Left lobe of liver (tissue), 2 donors: ENCODE measurements at regions not wholly inside any gene's neighbourhood (a gene's known extent, or its start where the extent isn't known, plus 50 kb on each side); places are given as distances from the start of the nearest gene placed in this dataset.
"Not testable (repeated sequence)": the region's sequence is repeated elsewhere in the genome, so short reads cannot be mapped to it uniquely, and the experiment has no call there.

ENCODE experiments used
- ATAC-seq: fragments of 200-7000 bp; cut with Tn5 transposase; one replicate; pipeline ENCODE4 v1.9.1; 2020; ENCODE audit warnings: mild to moderate bottlenecking, moderate library complexity
- DNase-seq: peaks from one replicate; pipeline ENCODE4 v3.0.0-alpha.2; 2020; ENCODE audit warnings: low spot score
- donor health status: DM: no; HTN: no; CAD: no; lungs with moderate emphysema.
- donor health status: DM: no; HTN: yes; CAD: no.

GRCh38 chr16:33709856-33710695 is 250.7 kb downstream of the TP53TG3F start:
- not testable (repeated sequence) for ATAC-seq, DNase-seq

GRCh38 chr16:33710696-33711087 is 251.3 kb downstream of the TP53TG3F start:
- ATAC-seq, DNase-seq: not testable (repeated sequence)

- ATAC-seq, result not testable (repeated sequence)
- peak; percentile 50 for DNase-seq
Measured at GRCh38 chr16:33711616-33712015, 252.2 kb downstream of the TP53TG3F start.

GRCh38 chr16:33712308-33712707 is 252.9 kb downstream of the TP53TG3F start:
- not testable (repeated sequence) for DNase-seq, ATAC-seq

- ATAC-seq, DNase-seq: not testable (repeated sequence)
Measured at GRCh38 chr16:33712851-33713709, 253.7 kb downstream of the TP53TG3F start.

GRCh38 chr16:33713710-33714538 is 254.5 kb downstream of the TP53TG3F start:
- not testable (repeated sequence) for ATAC-seq

GRCh38 chr16:33731167-33731566 is 271.8 kb downstream of the TP53TG3F start:
- DNase-seq, ATAC-seq: not testable (repeated sequence)

More at GRCh38 chr16:33713710-33714538, 254.5 kb downstream of the TP53TG3F start:
- DNase-seq, result not testable (repeated sequence)

- DNase-seq, ATAC-seq: not testable (repeated sequence)
Measured at GRCh38 chr16:33734650-33735049, 275.2 kb downstream of the TP53TG3F start.

- not testable (repeated sequence) for ATAC-seq, DNase-seq
Measured at GRCh38 chr16:33766869-33767765, 307.7 kb downstream of the TP53TG3F start.

GRCh38 chr16:33768710-33769109 is 309.3 kb downstream of the TP53TG3F start:
- ATAC-seq, DNase-seq: not testable (repeated sequence)

GRCh38 chr16:33769180-33769846 is 309.9 kb downstream of the TP53TG3F start:
- not testable (repeated sequence) for DNase-seq

GRCh38 chr16:33770478-33770877 is 311.1 kb downstream of the TP53TG3F start:
- DNase-seq, ATAC-seq: not testable (repeated sequence)

More at GRCh38 chr16:33769180-33769846, 309.9 kb downstream of the TP53TG3F start:
- ATAC-seq, result not testable (repeated sequence)

- ATAC-seq, DNase-seq: not testable (repeated sequence)
Measured at GRCh38 chr16:33771211-33771610, 311.8 kb downstream of the TP53TG3F start.

- ATAC-seq, DNase-seq: not testable (repeated sequence)
Measured at GRCh38 chr16:33773966-33774365, 314.6 kb downstream of the TP53TG3F start.

GRCh38 chr16:33774724-33775123 is 315.3 kb downstream of the TP53TG3F start:
- not testable (repeated sequence) for ATAC-seq, DNase-seq

- ATAC-seq, DNase-seq: not testable (repeated sequence)
Measured at GRCh38 chr16:33816328-33816944, 357.0 kb downstream of the TP53TG3F start.

GRCh38 chr16:33824736-33825135 is 365.3 kb downstream of the TP53TG3F start:
- DNase-seq, result not testable (repeated sequence)

GRCh38 chr16:33827522-33827921 is 368.1 kb downstream of the TP53TG3F start:
- not testable (repeated sequence) for DNase-seq, ATAC-seq

More at GRCh38 chr16:33824736-33825135, 365.3 kb downstream of the TP53TG3F start:
- ATAC-seq, result not testable (repeated sequence)
